ENCODE measurements at regions not wholly inside any gene's neighbourhood (a gene's known extent, or its start where the extent isn't known, plus 50 kb on each side); places are given as distances from the start of the nearest gene placed in this dataset.

- DNase-seq = no peak
- intact Hi-C loops (cut with DNase I) = no loop called here
- ATAC-seq (ENCODE audit: poor library complexity) = no peak
Observed at GRCh38 chr22:47331750-47332149, 569.3 kb downstream of the TBC1D22A start.

GRCh38 chr22:47329727-47330650 lies 567.5 kb downstream of the TBC1D22A start:
- ATAC-seq (ENCODE audit: poor library complexity) (no peak), DNase-seq (no peak)
- intact Hi-C loops (cut with DNase I) = no loop called here

GRCh38 chr22:47328550-47329243 lies 566.2 kb downstream of the TBC1D22A start:
- ATAC-seq (ENCODE audit: poor library complexity) (peak; percentile 29), DNase-seq (no peak)
- intact Hi-C loops (cut with DNase I) = no loop called here

GRCh38 chr22:47327241-47327640 lies 564.8 kb downstream of the TBC1D22A start:
- DNase-seq = no peak
- intact Hi-C loops (cut with DNase I) = no loop called here
- ATAC-seq (ENCODE audit: poor library complexity) = no peak

- intact Hi-C loops (cut with DNase I) = no loop called here
Observed at GRCh38 chr22:47325249-47325648, 562.8 kb downstream of the TBC1D22A start.

GRCh38 chr22:47324435-47324990 lies 562.1 kb downstream of the TBC1D22A start:
- ATAC-seq (ENCODE audit: poor library complexity) (no peak), DNase-seq (no peak)
- intact Hi-C loops (cut with DNase I) = no loop called here

More at GRCh38 chr22:47325249-47325648, 562.8 kb downstream of the TBC1D22A start:
- ATAC-seq (ENCODE audit: poor library complexity) (no peak), DNase-seq (no peak)

- DNase-seq (no peak), ATAC-seq (ENCODE audit: poor library complexity) (no peak)
- intact Hi-C loops (cut with DNase I) = no loop called here
Observed at GRCh38 chr22:47323518-47323917, 561.1 kb downstream of the TBC1D22A start.

GRCh38 chr22:47322854-47323253 lies 560.4 kb downstream of the TBC1D22A start:
- intact Hi-C loops (cut with DNase I) = no loop called here
- ATAC-seq (ENCODE audit: poor library complexity) = no peak
- no peak for DNase-seq

GRCh38 chr22:47320560-47320959 lies 558.1 kb downstream of the TBC1D22A start:
- DNase-seq = no peak
- intact Hi-C loops (cut with DNase I) = no loop called here
- no peak for ATAC-seq (ENCODE audit: poor library complexity)

GRCh38 chr22:47318041-47318737 lies 555.7 kb downstream of the TBC1D22A start:
- DNase-seq = no peak
- intact Hi-C loops (cut with DNase I) = no loop called here
- ATAC-seq (ENCODE audit: poor library complexity) = no peak

GRCh38 chr22:47315862-47316419 lies 553.5 kb downstream of the TBC1D22A start:
- intact Hi-C loops (cut with DNase I) = no loop called here
- no peak for DNase-seq
- ATAC-seq (ENCODE audit: poor library complexity) = no peak

- DNase-seq (no peak), ATAC-seq (ENCODE audit: poor library complexity) (no peak)
- intact Hi-C loops (cut with DNase I) = no loop called here
Observed at GRCh38 chr22:47310601-47311000, 548.2 kb downstream of the TBC1D22A start.

GRCh38 chr22:47309946-47310345 lies 547.5 kb downstream of the TBC1D22A start:
- DNase-seq (peak; percentile 4), ATAC-seq (ENCODE audit: poor library complexity) (no peak)
- intact Hi-C loops (cut with DNase I) = no loop called here

- intact Hi-C loops (cut with DNase I) = no loop called here
- no peak for ATAC-seq (ENCODE audit: poor library complexity)
- no peak for DNase-seq
Observed at GRCh38 chr22:47309476-47309875, 547.0 kb downstream of the TBC1D22A start.

- ATAC-seq (ENCODE audit: poor library complexity) (no peak), DNase-seq (peak; percentile 5)
- intact Hi-C loops (cut with DNase I) = no loop called here
Observed at GRCh38 chr22:47308886-47309285, 546.4 kb downstream of the TBC1D22A start.

GRCh38 chr22:47307822-47308221 lies 545.4 kb downstream of the TBC1D22A start:
- ATAC-seq (ENCODE audit: poor library complexity) = no peak
- DNase-seq = no peak
- intact Hi-C loops (cut with DNase I) = no loop called here

- no peak for DNase-seq
- intact Hi-C loops (cut with DNase I) = no loop called here
- no peak for ATAC-seq (ENCODE audit: poor library complexity)
Observed at GRCh38 chr22:47307326-47307725, 544.9 kb downstream of the TBC1D22A start.

GRCh38 chr22:47304854-47305253 lies 542.4 kb downstream of the TBC1D22A start:
- ATAC-seq (ENCODE audit: poor library complexity) (no peak), DNase-seq (no peak)
- intact Hi-C loops (cut with DNase I) = no loop called here
